ENCODE measurements at regions not wholly inside any gene's neighbourhood (a gene's known extent, or its start where the extent isn't known, plus 50 kb on each side); places are given as distances from the start of the nearest gene placed in this dataset.

GRCh38 chr9:99743006-99743405 is 78.7 kb upstream of the NR4A3 start:
- no peak for TF ChIP-seq CTCF (IDR thresholded peaks at IDR 0.05; ENCODE audit: low read depth, low read length, missing control alignments)
- DNase-seq (ENCODE audit: extremely low read depth, low read depth), result no peak
- H3K4me3 ChIP-seq (replicated peaks; ENCODE audit: low read depth, low read length), result no peak overlapping the region

DNA sequence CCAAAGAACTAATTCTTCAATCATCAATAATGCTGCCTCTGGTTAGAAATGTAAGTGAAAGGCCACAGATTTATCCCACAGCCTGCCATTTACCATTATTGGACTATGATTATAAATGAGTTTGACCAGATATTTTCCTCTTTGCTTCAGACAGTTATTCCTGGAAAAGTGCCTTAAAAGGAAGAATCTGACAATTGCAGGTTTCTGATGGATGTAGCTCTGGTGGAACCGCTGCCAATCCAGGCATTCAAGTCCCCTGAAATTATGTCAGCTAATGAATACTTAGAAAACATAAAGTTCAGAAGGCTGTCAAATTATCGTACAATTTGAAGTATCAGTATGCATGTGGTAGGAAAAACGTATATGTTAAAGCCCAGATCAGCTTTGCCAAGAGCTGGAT is 78.2 kb upstream of the NR4A3 start:
- TF ChIP-seq CTCF (IDR thresholded peaks at IDR 0.05; ENCODE audit: low read depth, low read length, missing control alignments), result no peak
- no peak overlapping the region for H3K4me3 ChIP-seq (replicated peaks; ENCODE audit: low read depth, low read length)
- DNase-seq (ENCODE audit: extremely low read depth, low read depth), result no peak

DNA sequence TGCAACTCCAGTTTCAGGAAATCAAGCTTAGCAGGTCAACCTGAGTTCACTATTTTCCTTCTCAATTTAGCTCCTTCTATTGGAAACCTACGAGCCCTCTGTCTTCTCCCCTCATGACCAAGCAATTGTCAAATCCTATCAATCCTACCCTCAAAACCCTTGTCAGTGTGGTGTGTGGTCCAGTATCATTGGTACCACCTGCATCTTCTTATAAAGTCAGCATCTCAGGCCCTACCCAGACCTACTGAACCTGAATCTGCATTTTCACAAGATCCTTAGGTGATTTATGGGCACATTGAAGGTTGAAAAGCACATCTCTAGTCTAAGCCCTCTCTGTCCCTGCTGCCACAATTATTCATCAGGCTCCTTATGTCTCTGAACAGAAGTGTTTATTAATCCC is 77.6 kb upstream of the NR4A3 start:
- no peak for DNase-seq (ENCODE audit: extremely low read depth, low read depth)
- TF ChIP-seq CTCF (IDR thresholded peaks at IDR 0.05; ENCODE audit: low read depth, low read length, missing control alignments), result no peak
- no peak overlapping the region for H3K4me3 ChIP-seq (replicated peaks; ENCODE audit: low read depth, low read length)

GRCh38 chr9:99745085-99745484 is 76.6 kb upstream of the NR4A3 start:
- no peak overlapping the region for H3K4me3 ChIP-seq (replicated peaks; ENCODE audit: low read depth, low read length)
- no peak for DNase-seq (ENCODE audit: extremely low read depth, low read depth)
- no peak for TF ChIP-seq CTCF (IDR thresholded peaks at IDR 0.05; ENCODE audit: low read depth, low read length, missing control alignments)

- DNase-seq (ENCODE audit: extremely low read depth, low read depth), result no peak
- no peak overlapping the region for H3K4me3 ChIP-seq (replicated peaks; ENCODE audit: low read depth, low read length)
- no peak for TF ChIP-seq CTCF (IDR thresholded peaks at IDR 0.05; ENCODE audit: low read depth, low read length, missing control alignments)
These were observed 75.3 kb upstream of the NR4A3 start for GRCh38 chr9:99746406-99746805.

- no peak for TF ChIP-seq CTCF (IDR thresholded peaks at IDR 0.05; ENCODE audit: low read depth, low read length, missing control alignments)
- no peak for DNase-seq (ENCODE audit: extremely low read depth, low read depth)
These were observed 73.4 kb upstream of the NR4A3 start for GRCh38 chr9:99748266-99748665.

GRCh38 chr9:99748676-99749075 is 73.0 kb upstream of the NR4A3 start:
- H3K4me3 ChIP-seq (replicated peaks; ENCODE audit: low read depth, low read length), result no peak overlapping the region
- DNase-seq (ENCODE audit: extremely low read depth, low read depth), result no peak
- no peak for TF ChIP-seq CTCF (IDR thresholded peaks at IDR 0.05; ENCODE audit: low read depth, low read length, missing control alignments)

More at GRCh38 chr9:99748266-99748665, 73.4 kb upstream of the NR4A3 start:
- no peak overlapping the region for H3K4me3 ChIP-seq (replicated peaks; ENCODE audit: low read depth, low read length)

Data from HFF-Myc (cell line).